Lower leg skin (tissue), 3 donors: ENCODE measurements at regions not wholly inside any gene's neighbourhood (a gene's known extent, or its start where the extent isn't known, plus 50 kb on each side); places are given as distances from the start of the nearest gene placed in this dataset.

Experiments
- CTCF ChIP-seq, 3 donors: fragments of 450-650 bp; IDR thresholded peaks; one replicate each; pipeline ENCODE4 v1.5.1; 2016; ENCODE audit warnings: antibody characterized with exemption in 3 of 3, mild to moderate bottlenecking in 3 of 3, moderate library complexity in 2 of 3
- POLR2A ChIP-seq, 2 donors: fragments of 450-650 bp; IDR thresholded peaks; one replicate each; pipeline ENCODE4 v1.6.1; 2016 to 2017; ENCODE audit warnings: antibody characterized with exemption in 2 of 2, mild to moderate bottlenecking in 1 of 2, moderate library complexity in 1 of 2

- TF ChIP-seq POLR2A (IDR thresholded peaks at IDR 0.05) (no peak), CTCF (IDR thresholded peaks at IDR 0.05) (no peak)
These were observed 204.5 kb upstream of the PPFIA2 start for GRCh38 chr12:81963636-81964035.
